ENCODE measurements at regions not wholly inside any gene's neighbourhood (a gene's known extent, or its start where the extent isn't known, plus 50 kb on each side); places are given as distances from the start of the nearest gene placed in this dataset.
A peak's percentile ranks its signal among the peaks of the same experiment; 100 is the strongest.

GRCh38 chr6:74650668-74651067 lies 555.2 kb downstream of the COL12A1 start:
- DNase-seq (ENCODE audit: insufficient read length, low spot score) (no peak), FAIRE-seq (no peak)

- DNase-seq (ENCODE audit: insufficient read length, low spot score) = no peak
- no peak for FAIRE-seq
Observed at GRCh38 chr6:74646461-74646860, 559.4 kb downstream of the COL12A1 start.

GRCh38 chr6:74645108-74645849 lies 560.6 kb downstream of the COL12A1 start:
- no peak for DNase-seq (ENCODE audit: insufficient read length, low spot score)
- no peak for FAIRE-seq

GRCh38 chr6:74642101-74642500 lies 563.8 kb downstream of the COL12A1 start:
- FAIRE-seq = no peak
- no peak for DNase-seq (ENCODE audit: insufficient read length, low spot score)

- DNase-seq (ENCODE audit: insufficient read length, low spot score) = no peak
- no peak for FAIRE-seq
Observed at GRCh38 chr6:74638412-74638811, 567.4 kb downstream of the COL12A1 start.

- no peak for FAIRE-seq
- DNase-seq (ENCODE audit: insufficient read length, low spot score) = no peak
Observed at GRCh38 chr6:74632196-74632875, 573.5 kb downstream of the COL12A1 start.

GRCh38 chr6:74631564-74631963 lies 574.3 kb downstream of the COL12A1 start:
- DNase-seq (ENCODE audit: insufficient read length, low spot score) = no peak
- FAIRE-seq = no peak

- DNase-seq (ENCODE audit: insufficient read length, low spot score) (no peak), FAIRE-seq (no peak)
Observed at GRCh38 chr6:74626288-74626687, 579.6 kb downstream of the COL12A1 start.

- DNase-seq (ENCODE audit: insufficient read length, low spot score) = no peak
- FAIRE-seq = no peak
Observed at GRCh38 chr6:74623027-74623426, 582.8 kb downstream of the COL12A1 start.

GRCh38 chr6:74611220-74611619 lies 594.6 kb downstream of the COL12A1 start:
- DNase-seq (ENCODE audit: insufficient read length, low spot score) (no peak), FAIRE-seq (no peak)

- FAIRE-seq (no peak), DNase-seq (ENCODE audit: insufficient read length, low spot score) (no peak)
Observed at GRCh38 chr6:74610352-74610751, 595.5 kb downstream of the COL12A1 start.

- DNase-seq (ENCODE audit: insufficient read length, low spot score) (no peak), FAIRE-seq (no peak)
Observed at GRCh38 chr6:74609871-74610270, 596.0 kb downstream of the COL12A1 start.

- DNase-seq (ENCODE audit: insufficient read length, low spot score) = no peak
- no peak for FAIRE-seq
Observed at GRCh38 chr6:74607934-74608333, 597.9 kb downstream of the COL12A1 start.

GRCh38 chr6:74607468-74607867 lies 598.4 kb downstream of the COL12A1 start:
- no peak for DNase-seq (ENCODE audit: insufficient read length, low spot score)
- no peak for FAIRE-seq

- DNase-seq (ENCODE audit: insufficient read length, low spot score) (no peak), FAIRE-seq (no peak)
Observed at GRCh38 chr6:74606582-74607071, 599.2 kb downstream of the COL12A1 start.

GRCh38 chr6:74605922-74606581 lies 599.8 kb downstream of the COL12A1 start:
- DNase-seq (ENCODE audit: insufficient read length, low spot score) = no peak
- FAIRE-seq = no peak

GRCh38 chr6:74604279-74604678 lies 601.6 kb downstream of the COL12A1 start:
- DNase-seq (ENCODE audit: insufficient read length, low spot score) = no peak
- FAIRE-seq = no peak

GRCh38 chr6:74603322-74604076 lies 602.4 kb downstream of the COL12A1 start:
- FAIRE-seq = peak; percentile 42
- DNase-seq (ENCODE audit: insufficient read length, low spot score) = no peak

- DNase-seq (ENCODE audit: insufficient read length, low spot score) (no peak), FAIRE-seq (no peak)
Observed at GRCh38 chr6:74602206-74602605, 603.6 kb downstream of the COL12A1 start.

- peak; percentile 20 for DNase-seq (ENCODE audit: insufficient read length, low spot score)
- peak; percentile 99 for FAIRE-seq
Observed at GRCh38 chr6:74598462-74599393, 607.1 kb downstream of the COL12A1 start.
